C4-2B (cell line): ENCODE measurements at regions not wholly inside any gene's neighbourhood (a gene's known extent, or its start where the extent isn't known, plus 50 kb on each side); places are given as distances from the start of the nearest gene placed in this dataset.
"Not testable (repeated sequence)": the region's sequence is repeated elsewhere in the genome, so short reads cannot be mapped to it uniquely, and the experiment has no call there.

ENCODE experiments used
- ZFX ChIP-seq: fragments of 450-650 bp; IDR thresholded peaks from 2 replicates; pipeline ENCODE4 v1.6.1; 2017
- TF ChIP-seq, protein P1 (sequence below): fragments of 450-650 bp; conservative IDR thresholded peaks from 2 replicates; pipeline ENCODE4 v1.5.1; 2017; ENCODE audit warnings: mild to moderate bottlenecking

DNA sequence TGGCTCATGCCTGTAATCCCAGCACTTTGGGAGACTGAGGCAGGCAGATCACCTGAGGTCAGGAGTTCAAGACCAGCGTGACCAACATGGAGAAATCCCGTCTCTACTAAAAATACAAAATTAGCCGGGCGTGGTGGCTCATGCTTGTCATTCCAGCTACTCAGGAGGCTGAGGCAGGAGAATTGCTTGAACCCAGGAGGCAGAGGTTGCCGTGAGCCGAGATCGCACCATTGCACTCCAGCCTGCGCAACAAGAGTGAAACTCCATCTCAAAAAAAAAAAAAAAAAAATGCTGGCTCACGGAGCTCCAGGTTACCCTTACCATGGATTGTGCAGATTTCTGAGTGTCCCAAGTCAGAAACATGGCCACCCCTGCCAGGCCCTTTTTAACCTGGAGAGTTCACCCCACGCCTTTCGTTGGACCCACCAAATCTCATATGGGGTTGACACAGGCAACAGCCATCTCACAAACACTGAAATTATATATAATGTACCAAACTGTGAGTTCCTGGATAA is 69.9 kb upstream of the CITED2 start:
- TF ChIP-seq, protein P1, sequence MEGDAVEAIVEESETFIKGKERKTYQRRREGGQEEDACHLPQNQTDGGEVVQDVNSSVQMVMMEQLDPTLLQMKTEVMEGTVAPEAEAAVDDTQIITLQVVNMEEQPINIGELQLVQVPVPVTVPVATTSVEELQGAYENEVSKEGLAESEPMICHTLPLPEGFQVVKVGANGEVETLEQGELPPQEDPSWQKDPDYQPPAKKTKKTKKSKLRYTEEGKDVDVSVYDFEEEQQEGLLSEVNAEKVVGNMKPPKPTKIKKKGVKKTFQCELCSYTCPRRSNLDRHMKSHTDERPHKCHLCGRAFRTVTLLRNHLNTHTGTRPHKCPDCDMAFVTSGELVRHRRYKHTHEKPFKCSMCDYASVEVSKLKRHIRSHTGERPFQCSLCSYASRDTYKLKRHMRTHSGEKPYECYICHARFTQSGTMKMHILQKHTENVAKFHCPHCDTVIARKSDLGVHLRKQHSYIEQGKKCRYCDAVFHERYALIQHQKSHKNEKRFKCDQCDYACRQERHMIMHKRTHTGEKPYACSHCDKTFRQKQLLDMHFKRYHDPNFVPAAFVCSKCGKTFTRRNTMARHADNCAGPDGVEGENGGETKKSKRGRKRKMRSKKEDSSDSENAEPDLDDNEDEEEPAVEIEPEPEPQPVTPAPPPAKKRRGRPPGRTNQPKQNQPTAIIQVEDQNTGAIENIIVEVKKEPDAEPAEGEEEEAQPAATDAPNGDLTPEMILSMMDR = not testable (repeated sequence)
- not testable (repeated sequence) for TF ChIP-seq ZFX
